ENCODE measurements at regions not wholly inside any gene's neighbourhood (a gene's known extent, or its start where the extent isn't known, plus 50 kb on each side); places are given as distances from the start of the nearest gene placed in this dataset.

GRCh38 chr7:80403686-80404241 is 108.1 kb downstream of the GNAT3 start:
- no peak for DNase-seq (ENCODE audit: low read depth)

GRCh38 chr7:80401708-80402107 is 110.2 kb downstream of the GNAT3 start:
- no peak for DNase-seq (ENCODE audit: low read depth)

GRCh38 chr7:80393786-80394185 is 118.1 kb downstream of the GNAT3 start:
- DNase-seq (ENCODE audit: low read depth) = no peak

GRCh38 chr7:80392229-80393169 is 119.4 kb downstream of the GNAT3 start:
- DNase-seq (ENCODE audit: low read depth) = no peak

- no peak for DNase-seq (ENCODE audit: low read depth)
Measured at GRCh38 chr7:80387634-80388193, 124.2 kb downstream of the GNAT3 start.

- peak; percentile 45 for DNase-seq (ENCODE audit: low read depth)
Measured at GRCh38 chr7:80386686-80387085, 125.2 kb downstream of the GNAT3 start.

- no peak for DNase-seq (ENCODE audit: low read depth)
Measured at GRCh38 chr7:80385508-80385907, 126.4 kb downstream of the GNAT3 start.

GRCh38 chr7:80380957-80381356 is 130.9 kb downstream of the GNAT3 start:
- no peak for DNase-seq (ENCODE audit: low read depth)

- peak; percentile 54 for DNase-seq (ENCODE audit: low read depth)
Measured at GRCh38 chr7:80379034-80379982, 132.6 kb downstream of the GNAT3 start.

GRCh38 chr7:80374321-80374720 is 137.5 kb downstream of the GNAT3 start:
- DNase-seq (ENCODE audit: low read depth) = no peak

GRCh38 chr7:80373429-80374032 is 138.3 kb downstream of the GNAT3 start:
- DNase-seq (ENCODE audit: low read depth) = no peak

- peak; percentile 46 for DNase-seq (ENCODE audit: low read depth)
Measured at GRCh38 chr7:80372415-80372814, 139.4 kb downstream of the GNAT3 start.

GRCh38 chr7:80370587-80370986 is 141.3 kb downstream of the GNAT3 start:
- no peak for DNase-seq (ENCODE audit: low read depth)

- no peak for DNase-seq (ENCODE audit: low read depth)
Measured at GRCh38 chr7:80369321-80369720, 142.5 kb downstream of the GNAT3 start.

- no peak for DNase-seq (ENCODE audit: low read depth)
Measured at GRCh38 chr7:80362677-80363076, 149.2 kb downstream of the GNAT3 start.

GRCh38 chr7:80362010-80362618 is 149.8 kb downstream of the GNAT3 start:
- DNase-seq (ENCODE audit: low read depth) = no peak

GRCh38 chr7:80359476-80359875 is 152.4 kb downstream of the GNAT3 start:
- no peak for DNase-seq (ENCODE audit: low read depth)

GRCh38 chr7:80359029-80359428 is 152.8 kb downstream of the GNAT3 start:
- no peak for DNase-seq (ENCODE audit: low read depth)

- peak; percentile 60 for DNase-seq (ENCODE audit: low read depth)
Measured at GRCh38 chr7:80357530-80357929, 154.3 kb downstream of the GNAT3 start.

GRCh38 chr7:80350430-80350829 is 161.4 kb downstream of the GNAT3 start:
- DNase-seq (ENCODE audit: low read depth) = no peak

- no peak for DNase-seq (ENCODE audit: low read depth)
Measured at GRCh38 chr7:80348223-80348622, 163.6 kb downstream of the GNAT3 start.

Measured in stromal cell of bone marrow (primary cell).